GM21360 (cell line): ENCODE measurements at regions not wholly inside any gene's neighbourhood (a gene's known extent, or its start where the extent isn't known, plus 50 kb on each side); places are given as distances from the start of the nearest gene placed in this dataset.
"Not testable (repeated sequence)": the region's sequence is repeated elsewhere in the genome, so short reads cannot be mapped to it uniquely, and the experiment has no call there.

Source experiments
- ATAC-seq: cut with Tn5 transposase; IDR thresholded peaks from one replicate; pipeline ENCODE4 v1.9.1; 2021; ENCODE audit warnings: mild to moderate bottlenecking, moderate library complexity; ENCODE audit not compliant: unreplicated experiment

- no peak for ATAC-seq
Observed at GRCh38 chr4:129248621-129249020, 152.7 kb downstream of the C4orf33 start.

- no peak for ATAC-seq
Observed at GRCh38 chr4:129254126-129254525, 158.2 kb downstream of the C4orf33 start.

GRCh38 chr4:129254526-129254925, 158.6 kb downstream of the C4orf33 start:
- no peak for ATAC-seq

GRCh38 chr4:129261584-129261983, 165.6 kb downstream of the C4orf33 start:
- no peak for ATAC-seq

- peak; percentile 96 for ATAC-seq
Observed at GRCh38 chr4:129264008-129264657, 168.2 kb downstream of the C4orf33 start.

- ATAC-seq: no peak
Observed at GRCh38 chr4:129278868-129279267, 182.9 kb downstream of the C4orf33 start.

- ATAC-seq: no peak
Observed at GRCh38 chr4:129282293-129282692, 186.3 kb downstream of the C4orf33 start.

GRCh38 chr4:129292194-129292593, 196.2 kb downstream of the C4orf33 start:
- not testable (repeated sequence) for ATAC-seq

GRCh38 chr4:129314781-129315180, 218.8 kb downstream of the C4orf33 start:
- no peak for ATAC-seq

GRCh38 chr4:129322920-129323319, 227.0 kb downstream of the C4orf33 start:
- ATAC-seq: no peak

- no peak for ATAC-seq
Observed at GRCh38 chr4:129323658-129324057, 227.7 kb downstream of the C4orf33 start.

- ATAC-seq: no peak
Observed at GRCh38 chr4:129326571-129327460, 230.9 kb downstream of the C4orf33 start.

GRCh38 chr4:129327637-129328036, 231.7 kb downstream of the C4orf33 start:
- no peak for ATAC-seq

GRCh38 chr4:129328162-129328561, 232.2 kb downstream of the C4orf33 start:
- ATAC-seq: no peak

- ATAC-seq: no peak
Observed at GRCh38 chr4:129334136-129334535, 238.2 kb downstream of the C4orf33 start.

- ATAC-seq: no peak
Observed at GRCh38 chr4:129335276-129335675, 239.3 kb downstream of the C4orf33 start.

GRCh38 chr4:129335818-129336217, 239.9 kb downstream of the C4orf33 start:
- no peak for ATAC-seq

GRCh38 chr4:129336457-129337227, 240.7 kb downstream of the C4orf33 start:
- ATAC-seq: no peak

- no peak for ATAC-seq
Observed at GRCh38 chr4:129337228-129337620, 241.3 kb downstream of the C4orf33 start.

- ATAC-seq: no peak
Observed at GRCh38 chr4:129342819-129343408, 247.0 kb downstream of the C4orf33 start.

- ATAC-seq: peak; percentile 74
Observed at GRCh38 chr4:129344058-129344457, 248.1 kb downstream of the C4orf33 start.
